ENCODE measurements at regions not wholly inside any gene's neighbourhood (a gene's known extent, or its start where the extent isn't known, plus 50 kb on each side); places are given as distances from the start of the nearest gene placed in this dataset.

DNA sequence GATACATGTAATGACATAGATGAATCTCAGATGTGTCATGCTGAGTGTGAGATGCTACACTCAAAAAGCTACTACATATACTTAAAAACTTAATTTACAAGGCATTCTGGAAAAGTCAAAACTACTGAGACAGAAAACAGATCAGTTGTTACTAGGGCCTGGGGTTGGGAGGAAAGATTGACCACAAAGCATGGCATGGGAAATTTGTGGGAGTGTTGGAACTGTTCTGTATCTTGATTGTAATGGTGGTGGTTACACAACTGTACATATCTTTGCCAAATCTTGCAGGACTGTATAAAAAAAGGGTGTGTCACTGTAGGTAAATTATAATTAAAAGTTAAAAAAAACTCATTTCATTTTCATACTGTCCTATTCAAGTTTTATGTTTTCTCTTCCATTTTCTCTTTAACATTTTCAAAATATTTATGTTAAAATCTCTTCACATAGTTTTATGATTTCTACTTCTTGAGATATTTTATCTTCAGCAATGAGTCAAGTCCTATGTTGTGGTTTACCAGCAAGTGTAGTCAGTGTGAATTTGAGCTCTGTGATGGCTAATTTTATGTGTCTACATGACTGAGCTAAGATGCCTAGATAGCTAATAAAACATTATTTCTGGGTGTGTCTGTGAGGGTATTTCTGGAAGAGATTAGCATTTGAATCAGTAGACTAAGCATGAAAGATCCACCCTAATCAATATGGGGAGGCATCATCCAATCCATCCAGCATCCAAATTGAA, 58.6 kb upstream of the VRK2 start:
- TF ChIP-seq, protein P1, sequence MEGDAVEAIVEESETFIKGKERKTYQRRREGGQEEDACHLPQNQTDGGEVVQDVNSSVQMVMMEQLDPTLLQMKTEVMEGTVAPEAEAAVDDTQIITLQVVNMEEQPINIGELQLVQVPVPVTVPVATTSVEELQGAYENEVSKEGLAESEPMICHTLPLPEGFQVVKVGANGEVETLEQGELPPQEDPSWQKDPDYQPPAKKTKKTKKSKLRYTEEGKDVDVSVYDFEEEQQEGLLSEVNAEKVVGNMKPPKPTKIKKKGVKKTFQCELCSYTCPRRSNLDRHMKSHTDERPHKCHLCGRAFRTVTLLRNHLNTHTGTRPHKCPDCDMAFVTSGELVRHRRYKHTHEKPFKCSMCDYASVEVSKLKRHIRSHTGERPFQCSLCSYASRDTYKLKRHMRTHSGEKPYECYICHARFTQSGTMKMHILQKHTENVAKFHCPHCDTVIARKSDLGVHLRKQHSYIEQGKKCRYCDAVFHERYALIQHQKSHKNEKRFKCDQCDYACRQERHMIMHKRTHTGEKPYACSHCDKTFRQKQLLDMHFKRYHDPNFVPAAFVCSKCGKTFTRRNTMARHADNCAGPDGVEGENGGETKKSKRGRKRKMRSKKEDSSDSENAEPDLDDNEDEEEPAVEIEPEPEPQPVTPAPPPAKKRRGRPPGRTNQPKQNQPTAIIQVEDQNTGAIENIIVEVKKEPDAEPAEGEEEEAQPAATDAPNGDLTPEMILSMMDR (IDR thresholded peaks at IDR 0.05): no peak
- TF ChIP-seq POLR2A (IDR thresholded peaks at IDR 0.05): no peak
